HL-60/S4 (cell line): ENCODE measurements at regions not wholly inside any gene's neighbourhood (a gene's known extent, or its start where the extent isn't known, plus 50 kb on each side); places are given as distances from the start of the nearest gene placed in this dataset.

Source experiments
- in situ Hi-C: fragments of 300-500 bp; cut with MboI; formaldehyde crosslinking; loops from 2 replicates; pipeline ENCODE4 v1.14.3; 2022; ENCODE audit warnings: low sequenced_read_pairs

GRCh38 chr4:138894709-138895108 is 120.9 kb upstream of the NOCT start:
- in situ Hi-C loops = no loop called here

GRCh38 chr4:138894011-138894410 is 121.6 kb upstream of the NOCT start:
- in situ Hi-C loops = no loop called here

GRCh38 chr4:138892483-138893407 is 122.8 kb upstream of the NOCT start:
- in situ Hi-C loops = no loop called here

- in situ Hi-C loops = no loop called here
Observed at GRCh38 chr4:138891631-138892031, 124.0 kb upstream of the NOCT start.

- in situ Hi-C loops = no loop called here
Observed at GRCh38 chr4:138890891-138891570, 124.5 kb upstream of the NOCT start.

- in situ Hi-C loops = no loop called here
Observed at GRCh38 chr4:138889216-138889615, 126.4 kb upstream of the NOCT start.

GRCh38 chr4:138887741-138888140 is 127.8 kb upstream of the NOCT start:
- in situ Hi-C loops = no loop called here

GRCh38 chr4:138887341-138887740 is 128.2 kb upstream of the NOCT start:
- in situ Hi-C loops = no loop called here

- in situ Hi-C loops = no loop called here
Observed at GRCh38 chr4:138879757-138880156, 135.8 kb upstream of the NOCT start.

GRCh38 chr4:138875891-138876608 is 139.5 kb upstream of the NOCT start:
- in situ Hi-C loops = no loop called here

GRCh38 chr4:138871555-138871875 is 144.1 kb upstream of the NOCT start:
- in situ Hi-C loops = no loop called here

- in situ Hi-C loops = no loop called here
Observed at GRCh38 chr4:138870737-138871554, 144.6 kb upstream of the NOCT start.

GRCh38 chr4:138869631-138870030 is 145.9 kb upstream of the NOCT start:
- in situ Hi-C loops = no loop called here

GRCh38 chr4:138869165-138869564 is 146.4 kb upstream of the NOCT start:
- in situ Hi-C loops = no loop called here

GRCh38 chr4:138868562-138868961 is 147.0 kb upstream of the NOCT start:
- in situ Hi-C loops = no loop called here

GRCh38 chr4:138867404-138867803 is 148.2 kb upstream of the NOCT start:
- in situ Hi-C loops = no loop called here

GRCh38 chr4:138866314-138866713 is 149.3 kb upstream of the NOCT start:
- in situ Hi-C loops = no loop called here

GRCh38 chr4:138865765-138866164 is 149.8 kb upstream of the NOCT start:
- in situ Hi-C loops = no loop called here

- in situ Hi-C loops = no loop called here
Observed at GRCh38 chr4:138864961-138865720, 150.4 kb upstream of the NOCT start.

GRCh38 chr4:138863160-138863559 is 152.4 kb upstream of the NOCT start:
- in situ Hi-C loops = no loop called here
